GM21381 (cell line): ENCODE measurements at regions not wholly inside any gene's neighbourhood (a gene's known extent, or its start where the extent isn't known, plus 50 kb on each side); places are given as distances from the start of the nearest gene placed in this dataset.
"Not testable (repeated sequence)": the region's sequence is repeated elsewhere in the genome, so short reads cannot be mapped to it uniquely, and the experiment has no call there.

Source experiments
- ATAC-seq: cut with Tn5 transposase; IDR thresholded peaks from one replicate; pipeline ENCODE4 v1.9.1; 2021; ENCODE audit warnings: mild to moderate bottlenecking, moderate library complexity; ENCODE audit not compliant: unreplicated experiment

DNA sequence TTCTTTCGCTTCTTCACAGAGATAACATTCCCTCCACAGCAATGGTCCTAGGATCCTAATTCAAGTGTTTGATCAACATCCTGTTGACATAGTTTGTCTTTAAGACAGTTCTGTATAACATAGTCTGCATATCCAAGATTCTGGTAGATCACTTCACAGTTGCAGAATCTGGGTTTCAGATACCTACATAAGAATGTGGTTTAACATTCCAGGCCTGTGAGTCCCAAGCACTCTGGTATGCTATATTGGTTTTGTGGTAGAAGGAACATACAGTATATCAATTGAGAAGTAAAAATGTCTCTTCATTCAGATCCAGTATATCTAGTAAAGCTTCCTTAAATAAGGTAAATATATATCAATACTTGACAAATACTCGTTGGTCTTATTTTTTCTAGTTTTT is 914.2 kb upstream of the CDH6 start:
- ATAC-seq = no peak

GRCh38 chr5:30267026-30267425 is 926.5 kb upstream of the CDH6 start:
- no peak for ATAC-seq

DNA sequence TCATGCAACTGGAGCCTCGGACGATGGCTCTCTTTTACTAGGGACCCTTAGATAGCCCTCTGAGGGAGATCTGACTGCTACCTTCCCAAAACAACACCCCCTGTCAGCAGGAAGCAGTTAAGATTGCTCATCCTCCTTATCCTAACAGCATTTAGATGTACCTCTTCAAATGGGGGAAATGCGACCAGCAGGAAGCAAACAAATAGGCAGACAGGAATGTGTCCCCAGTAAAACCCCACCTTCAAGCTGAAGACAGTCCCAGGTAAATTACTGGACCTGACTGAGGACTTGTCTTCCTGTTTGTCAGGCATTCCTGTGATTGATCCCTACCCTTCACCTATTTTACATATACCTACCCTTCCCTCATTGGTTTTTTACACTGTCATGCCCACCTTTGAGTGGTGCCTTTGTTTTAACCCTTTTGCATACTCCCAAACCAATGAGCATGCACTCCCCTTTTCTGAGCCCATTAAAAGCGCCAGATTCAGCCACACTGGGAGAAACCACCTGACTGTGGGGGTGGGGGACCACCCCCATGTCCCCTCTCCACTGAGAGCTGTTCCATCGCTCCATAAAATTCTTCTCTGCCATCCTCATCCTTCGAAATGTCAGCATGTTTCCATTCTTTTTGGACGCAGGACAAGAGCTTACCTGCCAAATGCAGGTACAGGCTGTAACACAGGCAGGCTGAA is 954.0 kb upstream of the CDH6 start:
- no peak for ATAC-seq

DNA sequence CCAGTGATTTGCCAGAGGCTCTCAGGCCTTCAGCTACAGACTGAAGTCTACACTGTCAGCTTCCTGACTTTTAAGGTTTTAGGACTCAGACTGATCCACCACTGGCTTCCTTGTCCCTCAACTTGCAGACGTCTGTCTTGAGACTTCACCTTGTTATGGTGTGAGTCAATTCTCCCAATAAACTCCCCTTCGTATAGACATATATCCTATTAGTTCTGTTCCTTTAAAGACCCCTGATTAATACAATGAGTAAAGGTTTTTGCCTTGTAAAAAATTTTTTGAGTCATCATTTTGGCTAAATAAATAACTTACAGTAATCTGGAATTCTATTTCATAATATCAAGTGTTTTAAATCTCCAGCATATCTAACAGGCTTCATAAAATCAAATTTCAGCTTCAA is 956.3 kb upstream of the CDH6 start:
- ATAC-seq = no peak

DNA sequence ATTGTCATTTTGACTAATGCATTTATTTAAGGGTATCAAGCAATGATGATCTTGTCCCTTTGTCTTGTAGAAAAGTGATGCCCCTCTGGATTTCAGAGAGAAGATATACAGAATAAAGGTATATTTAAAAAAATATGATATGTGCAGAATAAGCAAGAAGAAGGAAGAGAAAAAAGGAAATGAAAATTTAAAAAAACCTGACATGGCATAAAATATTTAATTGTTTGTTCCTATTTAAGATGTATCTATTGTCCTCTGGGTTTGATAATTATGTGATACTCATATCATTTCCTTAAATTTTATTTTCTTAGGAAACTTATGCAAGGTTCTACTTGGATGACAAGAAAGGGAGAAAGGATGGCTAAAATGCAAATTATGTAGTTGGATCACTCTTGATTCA is 983.7 kb upstream of the CDH6 start:
- no peak for ATAC-seq

- ATAC-seq = no peak
These were observed 995.8 kb upstream of the CDH6 start for GRCh38 chr5:30197662-30198061.

DNA sequence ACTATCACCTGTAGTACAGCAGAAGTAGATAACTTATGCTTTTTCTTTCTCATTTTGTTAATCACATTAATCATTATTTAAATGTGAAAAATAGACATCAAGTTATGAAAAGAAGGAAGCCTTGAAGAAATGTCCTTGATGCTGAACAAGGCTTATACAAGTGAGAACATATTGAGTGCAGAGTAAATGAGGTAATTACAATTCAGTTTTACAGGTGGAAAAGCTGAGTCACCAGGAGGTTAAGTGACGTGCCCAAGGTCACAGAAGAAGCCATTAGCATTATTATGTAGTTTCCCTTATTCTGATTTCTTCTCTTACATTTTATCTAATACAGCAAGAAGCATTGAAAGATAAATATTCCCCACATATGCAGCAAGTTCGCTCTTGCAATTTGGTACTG is 998.5 kb upstream of the CDH6 start:
- no peak for ATAC-seq

DNA sequence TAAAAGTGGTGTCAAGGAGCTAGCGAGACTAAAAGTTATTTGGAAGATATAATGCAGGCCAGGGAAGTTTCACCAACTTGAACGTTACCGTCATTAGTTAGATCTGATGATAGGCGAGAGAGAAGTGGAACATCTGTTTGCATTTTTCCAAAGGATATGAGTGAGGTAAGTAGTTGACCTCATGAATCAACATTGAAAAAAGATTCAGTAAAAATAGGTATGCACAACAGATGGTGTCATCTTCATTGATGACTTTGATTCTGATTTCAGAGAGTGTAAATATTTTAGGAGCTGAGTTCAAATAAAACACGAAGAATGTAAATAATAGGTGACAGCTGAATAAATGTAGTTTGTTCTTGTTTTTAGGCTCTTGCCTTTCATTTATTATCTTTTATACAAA is 998.9 kb upstream of the CDH6 start:
- ATAC-seq = no peak

- no peak for ATAC-seq
These were observed 1009.7 kb upstream of the CDH6 start for GRCh38 chr5:30183795-30184194.

DNA sequence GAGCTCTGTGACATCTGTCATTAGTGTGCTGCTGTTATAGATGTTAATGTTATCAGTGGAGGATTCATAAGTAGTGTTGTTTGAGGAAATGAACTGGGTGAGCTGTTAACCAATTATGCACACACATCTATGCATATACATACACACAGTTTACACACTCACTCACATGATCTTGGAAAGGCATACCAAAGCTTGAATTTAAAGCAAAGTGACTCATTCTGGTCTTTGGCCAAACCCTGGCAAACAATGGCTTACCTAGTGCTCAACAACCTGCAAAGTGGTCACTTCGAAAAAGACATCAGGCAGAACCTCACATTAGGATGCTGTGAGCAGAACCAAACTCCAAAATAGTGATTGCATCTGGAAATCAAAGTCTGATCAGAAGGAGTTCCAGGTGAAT is 1037.3 kb upstream of the CDH6 start:
- no peak for ATAC-seq

DNA sequence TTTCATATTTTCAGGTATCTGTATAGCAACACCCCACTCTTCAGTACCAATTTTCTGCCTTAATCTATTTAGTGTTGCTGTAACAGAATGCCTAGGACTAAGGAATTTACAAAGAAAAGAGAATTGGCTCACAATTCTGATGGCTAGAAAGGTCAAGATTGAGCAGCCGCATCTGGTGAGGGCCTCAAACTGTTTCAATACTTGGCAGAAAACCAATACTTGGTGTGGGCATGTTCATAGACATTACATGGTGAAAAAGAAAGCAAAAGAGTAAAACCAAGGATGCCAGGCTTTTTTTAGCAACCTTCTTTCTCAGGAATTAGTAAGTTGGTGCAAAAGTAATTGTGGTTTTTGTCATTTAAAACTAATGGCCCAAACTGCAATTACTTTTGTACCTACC is 1041.1 kb upstream of the CDH6 start:
- ATAC-seq = no peak

- ATAC-seq = no peak
These were observed 1043.3 kb upstream of the CDH6 start for GRCh38 chr5:30150231-30150630.

DNA sequence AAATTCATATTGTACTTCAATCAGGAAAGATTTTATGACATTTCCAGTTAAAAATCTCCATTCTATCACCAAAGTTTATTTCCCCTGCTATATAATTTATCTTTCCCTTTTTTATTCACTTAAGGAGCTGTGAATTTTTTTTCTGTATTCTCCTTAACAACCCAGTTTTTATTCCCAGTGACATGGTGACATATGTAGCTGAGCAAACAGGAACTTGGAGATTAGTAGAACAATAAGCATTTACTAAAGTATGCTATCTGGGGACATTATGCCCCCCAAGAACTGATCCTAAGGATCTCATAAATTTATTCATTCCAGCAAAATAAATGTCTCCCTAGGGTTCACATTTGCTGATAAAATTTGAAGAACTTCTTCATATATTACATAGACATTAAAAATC is 1044.0 kb upstream of the CDH6 start:
- no peak for ATAC-seq

GRCh38 chr5:30147976-30148375 is 1045.5 kb upstream of the CDH6 start:
- no peak for ATAC-seq

DNA sequence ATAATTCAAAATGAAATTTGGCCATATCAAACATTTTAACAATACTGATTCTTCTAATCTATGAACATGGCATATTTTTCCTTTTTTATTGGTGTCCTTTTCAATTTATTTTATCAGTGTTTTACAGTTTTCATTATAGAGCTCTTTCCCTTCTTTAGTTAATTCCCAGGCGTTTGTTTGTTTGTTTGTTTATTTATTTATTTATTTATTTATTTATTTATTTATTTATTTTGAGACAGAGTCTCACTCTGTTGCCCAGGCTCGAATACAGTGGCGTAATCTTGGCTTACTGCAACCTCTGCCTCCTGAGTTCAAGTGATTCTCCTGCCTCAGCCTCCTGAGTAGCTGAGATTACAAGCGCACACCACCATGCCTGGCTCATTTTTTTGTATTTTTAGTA is 1049.4 kb upstream of the CDH6 start:
- not testable (repeated sequence) for ATAC-seq

- no peak for ATAC-seq
These were observed 1051.1 kb upstream of the CDH6 start for GRCh38 chr5:30142432-30142831.

DNA sequence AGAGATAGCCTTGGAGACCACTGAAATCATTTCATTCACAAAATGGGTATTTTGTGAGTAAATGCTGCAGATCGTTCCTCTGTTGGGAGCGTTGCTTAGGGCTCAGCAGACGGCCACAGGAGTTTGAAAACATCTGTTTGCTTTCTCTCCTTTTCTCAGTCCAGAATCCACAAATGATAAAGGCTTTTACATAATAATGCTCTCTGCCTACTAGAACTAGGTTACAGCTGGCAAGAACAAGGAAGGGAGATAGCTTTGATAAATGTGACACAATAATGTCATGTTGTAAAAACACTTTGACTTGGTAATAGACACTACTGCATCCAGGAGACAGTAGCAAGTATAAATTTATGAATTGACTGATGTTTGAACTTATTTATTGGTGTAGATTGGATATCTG is 1072.4 kb upstream of the CDH6 start:
- ATAC-seq = no peak

GRCh38 chr5:30117135-30117534 is 1076.4 kb upstream of the CDH6 start:
- no peak for ATAC-seq

- ATAC-seq = no peak
These were observed 1079.9 kb upstream of the CDH6 start for GRCh38 chr5:30113542-30113941.

DNA sequence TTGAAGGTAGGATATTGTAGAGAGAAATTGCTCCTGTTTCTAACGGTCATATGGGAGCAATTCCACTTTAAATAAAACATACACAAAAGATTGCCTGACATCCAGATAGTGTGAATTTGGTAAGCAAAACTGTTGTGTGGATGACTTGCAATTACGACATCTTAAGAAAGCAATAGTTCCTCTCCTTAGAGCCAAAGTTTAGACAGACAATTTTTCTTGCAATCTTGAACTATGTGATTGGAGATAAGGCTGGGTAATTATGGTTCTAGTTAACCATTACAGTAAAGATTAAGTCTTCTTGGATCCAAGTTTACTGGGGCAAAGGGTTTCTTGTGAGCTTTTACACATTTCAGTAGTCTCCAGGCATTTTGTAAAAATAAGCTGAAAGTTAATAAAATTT is 1080.6 kb upstream of the CDH6 start:
- ATAC-seq = no peak

- ATAC-seq = no peak
These were observed 1085.4 kb upstream of the CDH6 start for GRCh38 chr5:30108051-30108450.

DNA sequence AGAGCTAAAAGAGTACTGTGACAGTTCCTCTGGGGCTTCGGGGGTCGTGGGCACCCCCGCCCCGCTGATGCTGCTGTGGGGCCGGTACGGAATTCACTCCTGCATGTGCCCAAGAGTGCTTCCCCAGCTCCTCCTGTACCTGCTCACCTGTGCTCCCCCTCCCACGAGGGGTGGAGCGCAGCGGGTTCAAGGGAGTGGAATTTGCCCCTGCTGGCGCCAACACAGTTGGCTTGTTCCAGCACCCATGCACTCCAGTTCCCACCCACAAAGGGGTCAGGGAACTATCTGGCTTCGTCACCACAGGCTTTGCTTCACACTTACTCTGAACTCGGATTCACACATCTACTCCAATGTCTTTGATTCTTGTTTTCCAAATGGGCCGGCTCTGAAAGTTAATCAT is 1086.9 kb upstream of the CDH6 start:
- no peak for ATAC-seq

GRCh38 chr5:30104872-30105596 is 1088.5 kb upstream of the CDH6 start:
- no peak for ATAC-seq
